HCT116 (cell line): ENCODE measurements at regions not wholly inside any gene's neighbourhood (a gene's known extent, or its start where the extent isn't known, plus 50 kb on each side); places are given as distances from the start of the nearest gene placed in this dataset.

Experiments used
- CTCF ChIP-seq, 3 experiments: fragments of 200-600 bp in 1 of 3; sonication (generic) in 1 of 3; IDR thresholded peaks in 2 of 3; conservative IDR thresholded peaks in 1 of 3; 2 replicates each; pipeline ENCODE4 v1.5.1; 2012 to 2017; ENCODE audit warnings: low read depth in 2 of 3, low read length in 2 of 3, antibody characterized with exemption in 1 of 3, borderline replicate concordance in 1 of 3, control low read depth in 1 of 3, mild to moderate bottlenecking in 1 of 3, mixed read lengths in 1 of 3, mixed run types in 1 of 3, moderate library complexity in 1 of 3; ENCODE audit not compliant: insufficient read depth in 1 of 3
- POLR2A ChIP-seq: IDR thresholded peaks from 2 replicates; pipeline ENCODE4 v1.7.0; 2011; ENCODE audit warnings: borderline replicate concordance; ENCODE audit not compliant: insufficient read depth, insufficient read length; ENCODE audit errors: extremely low read depth
- RAD21 ChIP-seq: IDR thresholded peaks from 2 replicates; pipeline ENCODE4 v1.6.1; 2012; ENCODE audit warnings: low read depth, mild to moderate bottlenecking
- SIN3A ChIP-seq: IDR thresholded peaks from 2 replicates; pipeline ENCODE4 v1.6.1; 2012; ENCODE audit warnings: low read depth

- TF ChIP-seq CTCF (IDR thresholded peaks at IDR 0.05 in 2 of 3, conservative IDR thresholded peaks at IDR 0.05 in 1 of 3; ENCODE audit: borderline replicate concordance in 1 of 3, insufficient read depth in 1 of 3, low read depth in 2 of 3, low read length in 2 of 3): no peak
- no peak for TF ChIP-seq POLR2A
- no peak for TF ChIP-seq RAD21
- no peak for TF ChIP-seq SIN3A
Observed at GRCh38 chr6:85050149-85050548, 285.8 kb upstream of the TBX18 start.
